ENCODE measurements at regions not wholly inside any gene's neighbourhood (a gene's known extent, or its start where the extent isn't known, plus 50 kb on each side); places are given as distances from the start of the nearest gene placed in this dataset.

DNA sequence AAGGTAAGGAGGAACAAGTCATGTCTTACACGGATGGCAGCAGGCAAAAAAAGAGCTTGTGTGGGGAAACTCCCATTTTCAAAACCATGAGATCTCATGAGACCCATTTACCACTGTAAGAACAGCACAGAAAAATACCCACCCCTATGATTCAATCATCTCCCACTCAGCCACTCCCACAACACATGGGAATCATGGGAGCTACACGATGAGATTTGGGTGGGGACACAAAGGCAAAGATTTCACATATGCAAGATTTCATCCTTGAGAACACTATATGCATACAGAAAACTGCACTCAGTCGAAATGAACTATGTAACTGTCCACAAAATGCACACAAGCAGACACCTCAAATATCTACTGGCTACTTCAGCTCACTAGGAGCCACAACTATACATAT, 480.6 kb upstream of the BTBD3 start:
- DNase-seq: no peak

DNA sequence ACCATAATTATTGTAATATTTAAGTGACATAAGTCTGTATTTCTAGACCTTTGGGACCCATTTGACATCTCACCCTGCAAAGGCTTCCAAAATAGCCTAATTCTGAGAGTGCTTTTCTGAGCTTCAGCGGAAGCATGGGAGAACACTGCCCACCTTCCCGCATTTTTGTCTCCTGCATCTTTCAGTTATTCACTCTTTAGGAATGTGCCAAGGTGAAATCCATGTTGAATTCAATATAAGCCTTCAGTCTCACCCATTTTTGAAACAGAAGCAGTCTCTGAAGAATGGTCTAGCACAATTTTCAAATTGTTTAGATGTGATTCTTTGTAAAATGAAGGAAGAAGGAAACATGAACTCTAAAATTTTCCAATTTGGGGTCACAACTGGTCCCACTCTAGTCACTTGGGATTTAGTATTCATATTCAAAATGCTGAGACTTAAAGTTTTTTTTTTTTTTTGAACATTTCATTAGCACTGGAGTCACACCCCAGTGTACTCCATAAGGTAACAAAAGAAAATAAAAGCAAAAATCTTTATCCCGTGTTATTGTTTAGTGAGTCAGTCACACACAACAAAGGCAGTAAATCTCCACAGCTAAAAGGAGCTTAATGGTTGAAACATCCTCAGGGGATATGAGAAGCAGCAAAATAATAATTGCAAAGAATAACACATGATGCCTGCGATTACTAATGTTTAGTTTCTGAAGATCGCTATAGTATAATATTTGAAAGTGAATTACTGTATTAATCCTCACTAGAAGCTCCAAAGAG, 479.9 kb upstream of the BTBD3 start:
- DNase-seq: no peak

DNA sequence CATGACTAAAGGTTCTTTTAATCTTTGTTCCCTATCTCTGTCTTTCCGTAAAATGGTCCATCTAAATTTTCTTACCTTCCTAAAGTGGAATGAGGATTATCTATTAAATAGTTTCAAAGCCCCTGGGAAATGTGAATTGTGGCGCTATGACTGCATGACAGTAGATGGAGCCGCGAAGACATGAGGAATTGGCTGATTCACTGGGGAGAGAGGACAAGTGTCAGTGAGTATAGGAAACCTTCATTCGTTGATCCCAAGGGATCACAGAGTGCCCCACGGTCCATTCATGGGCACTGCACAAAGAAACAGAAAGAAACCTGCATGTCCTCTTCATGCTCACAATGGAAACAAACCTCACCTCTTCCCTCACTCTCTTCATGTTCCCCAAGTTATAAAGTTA, 479.3 kb upstream of the BTBD3 start:
- no peak for DNase-seq

DNA sequence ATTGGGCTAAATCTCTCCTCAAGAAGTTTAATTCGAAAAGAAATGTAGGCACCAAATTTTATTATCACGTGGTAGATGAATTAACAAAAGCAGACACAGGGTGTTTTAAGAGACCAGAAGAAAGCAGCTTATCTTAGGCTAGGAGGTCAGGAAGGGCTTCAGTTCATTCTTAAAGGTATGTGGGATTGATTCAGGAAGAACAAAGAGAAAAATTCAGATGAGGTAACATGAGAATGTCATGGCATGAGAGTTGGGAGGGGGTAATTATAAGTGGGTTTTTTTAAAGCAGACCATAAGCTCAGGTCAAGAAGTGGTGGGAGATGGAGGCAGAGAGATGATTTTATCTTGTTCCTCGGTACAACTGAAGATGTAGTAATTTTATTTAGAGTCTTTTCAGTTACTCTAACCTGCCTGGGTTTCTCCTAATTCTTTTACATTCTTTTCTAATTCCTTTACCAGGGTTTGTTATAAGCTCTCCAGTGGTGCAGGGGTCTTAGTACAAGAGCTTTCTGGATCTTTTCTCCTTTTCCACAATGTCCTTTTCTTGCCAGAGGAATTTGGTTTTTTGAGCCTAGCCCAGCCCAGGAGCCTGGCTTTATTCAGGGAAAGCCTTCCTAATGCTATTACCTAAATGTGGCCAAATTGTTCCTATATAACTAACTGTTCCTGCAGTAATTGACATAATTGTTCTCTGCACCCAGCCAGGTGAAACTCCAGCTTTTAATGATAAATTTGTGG, 474.1 kb upstream of the BTBD3 start:
- no peak for DNase-seq

DNA sequence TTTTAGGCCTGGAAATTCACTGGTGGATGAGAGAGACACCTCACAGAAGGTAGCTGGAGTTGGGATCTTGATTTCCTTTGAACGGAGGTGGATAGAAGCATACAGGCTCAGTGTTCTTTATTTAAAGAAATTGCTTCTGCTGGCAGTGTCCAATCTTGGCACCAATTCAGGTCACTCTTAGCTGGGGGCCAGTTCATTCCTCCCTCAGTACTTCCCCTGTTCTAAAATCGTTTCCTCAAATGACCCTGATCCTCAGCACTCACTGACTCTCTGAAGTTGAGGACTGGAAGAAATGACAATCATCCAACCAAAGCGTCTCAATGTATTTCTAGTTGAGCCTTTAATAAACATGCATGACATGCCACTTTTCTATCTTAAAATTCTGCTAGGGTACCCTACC, 472.5 kb upstream of the BTBD3 start:
- DNase-seq: no peak

DNA sequence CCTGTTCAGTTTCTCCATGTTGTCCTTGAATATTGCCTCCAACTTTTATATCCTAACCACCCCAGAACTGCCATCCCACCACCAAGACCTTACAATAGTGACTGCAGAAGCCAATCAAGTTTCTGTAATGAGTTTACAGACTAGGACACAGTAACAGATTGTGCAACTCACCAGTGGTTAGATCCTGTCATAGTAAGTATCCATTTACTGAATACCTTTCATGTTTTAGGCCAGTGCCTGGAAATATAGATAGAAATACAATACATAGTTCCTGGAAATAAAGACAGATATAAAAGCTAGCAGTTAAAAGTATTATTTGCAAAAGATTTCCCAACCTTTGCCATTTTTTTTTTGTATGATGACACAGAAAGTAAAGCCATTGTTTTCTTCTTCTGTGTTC, 471.8 kb upstream of the BTBD3 start:
- DNase-seq: no peak

DNA sequence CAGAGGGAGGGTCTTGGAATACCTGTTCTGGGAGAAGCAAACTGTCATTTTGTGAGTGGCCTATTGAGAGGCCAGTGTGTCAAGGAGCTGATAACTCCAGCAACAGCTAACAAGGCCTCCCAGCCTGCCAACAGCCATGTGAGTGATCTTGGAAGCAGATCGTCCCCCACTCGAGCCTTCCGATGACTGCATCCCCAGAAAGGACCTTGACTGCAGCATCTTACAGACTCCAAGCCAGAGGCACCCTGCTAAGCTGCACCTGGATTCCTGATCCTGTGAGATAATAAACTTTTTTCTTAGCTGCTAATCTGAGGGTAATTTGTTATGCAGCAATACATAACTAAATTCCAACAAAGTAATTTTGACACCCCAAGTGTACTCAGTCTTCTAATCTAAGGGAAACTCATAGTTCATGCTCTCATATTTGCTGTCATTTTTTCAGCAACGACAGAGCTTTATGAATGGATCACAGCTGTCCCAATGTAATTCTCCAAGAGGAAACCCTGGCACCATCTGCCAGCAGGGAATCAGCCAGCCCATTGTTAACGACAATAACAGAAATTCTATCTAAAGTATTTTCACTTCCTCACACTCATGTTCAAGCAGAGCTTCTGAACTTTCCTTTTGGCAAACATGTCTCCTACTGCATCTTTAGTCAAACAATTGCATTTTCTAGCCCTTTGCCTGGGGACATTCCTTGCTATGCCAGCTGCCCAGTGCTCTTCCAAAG, 470.2 kb upstream of the BTBD3 start:
- peak; percentile 51 for DNase-seq

DNA sequence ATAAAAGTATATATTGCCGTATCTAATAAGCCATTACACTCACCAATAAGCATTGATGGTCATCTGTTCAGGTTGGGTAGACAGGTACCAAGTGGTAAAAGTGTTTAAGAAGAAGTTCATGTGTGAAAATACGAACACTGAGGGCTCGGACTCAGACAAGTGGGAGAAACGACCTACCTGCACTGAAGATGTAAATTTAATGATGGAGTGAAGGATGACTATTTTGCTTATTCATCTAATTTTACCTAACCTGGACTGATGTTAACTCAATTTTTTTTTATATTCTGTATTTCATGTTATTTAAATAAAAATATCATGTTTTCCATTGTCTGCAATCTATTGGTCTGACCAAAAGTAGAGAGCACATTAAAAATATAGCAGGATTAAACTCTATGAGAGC, 469.1 kb upstream of the BTBD3 start:
- DNase-seq: no peak

DNA sequence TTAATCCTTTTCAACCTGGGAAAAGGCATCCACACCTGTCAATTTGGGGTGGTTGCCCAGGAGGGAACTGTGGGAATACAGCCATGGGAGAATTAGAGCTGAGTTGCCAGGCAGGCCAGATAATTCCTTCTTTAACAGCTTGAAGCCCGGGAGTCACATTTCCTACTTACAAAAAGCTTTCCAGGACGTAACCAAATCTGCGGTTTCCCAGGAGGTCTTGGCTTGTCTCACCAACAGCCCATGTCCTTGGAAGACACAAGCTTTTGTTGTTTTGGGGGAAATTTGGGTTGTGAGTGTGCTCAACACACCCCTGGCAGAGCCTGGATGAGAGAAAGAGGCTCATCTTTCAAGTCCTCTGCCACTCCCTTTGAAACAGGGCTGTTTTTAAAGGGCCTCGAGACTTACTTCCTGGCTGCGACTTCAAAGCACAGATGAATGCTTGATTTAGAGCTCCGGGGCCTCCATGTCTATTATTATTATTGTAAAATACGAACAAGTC, 465.9 kb upstream of the BTBD3 start:
- DNase-seq: peak; percentile 49

DNA sequence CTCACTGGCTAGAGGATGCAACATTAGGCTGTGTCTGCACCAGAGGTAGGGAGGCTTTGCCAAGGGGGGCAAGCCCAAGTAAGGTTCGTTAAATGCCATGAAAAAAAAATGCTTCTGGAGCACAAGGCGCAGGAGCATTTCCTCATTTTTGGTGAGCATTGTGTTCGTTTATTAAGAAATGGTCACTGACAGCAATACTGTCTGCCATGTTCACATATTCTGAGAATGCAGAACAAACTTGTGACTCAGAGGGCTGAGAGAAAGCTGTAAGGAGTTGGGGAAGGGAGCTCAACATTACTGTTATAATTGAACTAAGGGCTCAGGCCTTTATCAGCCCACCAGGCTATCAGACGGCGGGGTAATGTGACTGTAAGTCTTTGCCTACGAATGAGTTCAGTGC, 465.4 kb upstream of the BTBD3 start:
- DNase-seq: no peak

DNA sequence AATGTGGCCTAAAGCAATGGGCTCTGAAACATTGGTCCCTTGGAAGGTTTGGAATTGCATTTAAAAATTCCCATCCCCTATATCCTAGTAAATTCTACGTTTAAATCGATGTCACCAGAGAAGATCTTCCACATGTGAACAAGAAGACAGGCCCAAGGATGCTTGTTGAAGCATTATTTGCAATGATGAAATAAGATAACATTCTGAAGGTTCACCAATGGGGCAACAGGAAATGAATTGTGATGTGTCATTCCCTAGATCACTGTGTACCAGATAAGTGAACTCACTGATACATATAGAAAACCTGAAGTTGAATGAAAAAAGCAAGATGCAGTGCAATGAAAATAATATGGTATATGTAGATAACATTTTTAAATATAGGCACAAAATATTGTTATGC, 464.3 kb upstream of the BTBD3 start:
- no peak for DNase-seq

DNA sequence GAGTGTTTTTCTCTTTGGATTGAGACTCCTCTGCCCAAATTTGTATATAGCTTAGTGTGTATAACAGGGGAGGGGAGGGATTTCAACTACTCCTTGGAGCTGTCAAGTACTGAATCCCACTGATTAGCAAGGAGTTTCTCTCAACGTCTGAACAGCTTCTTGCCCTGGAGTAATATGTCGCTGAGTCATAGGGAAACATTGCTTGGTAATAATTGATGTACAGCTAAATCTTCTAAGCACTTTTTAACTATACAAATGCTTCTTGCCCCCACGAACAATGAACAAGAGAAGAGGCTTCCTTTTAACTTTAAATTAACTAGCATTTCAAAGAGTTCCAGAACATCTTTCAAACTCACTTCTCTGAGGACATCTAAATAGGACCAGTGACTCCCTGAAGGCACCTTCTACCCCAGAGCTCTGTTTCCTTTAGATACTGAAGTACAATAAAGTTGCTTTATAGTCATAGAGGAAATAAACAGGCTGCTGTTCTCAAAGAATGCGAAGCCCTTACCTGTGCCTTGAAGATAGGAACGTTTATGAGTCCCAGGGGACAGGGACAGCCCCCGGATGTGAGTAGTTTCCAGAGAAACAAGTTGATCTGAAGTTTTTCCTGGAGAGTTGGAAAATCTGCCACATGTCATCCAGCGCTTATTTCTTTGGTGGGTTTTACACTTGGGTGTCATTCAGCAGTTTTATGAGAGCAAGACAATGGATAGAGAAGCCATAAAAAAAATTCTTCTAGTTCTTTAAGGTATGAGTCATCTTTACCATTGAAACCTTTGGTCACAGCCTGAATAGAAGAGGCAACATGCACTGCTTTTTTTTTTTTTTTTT, 462.5 kb upstream of the BTBD3 start:
- no peak for DNase-seq

DNA sequence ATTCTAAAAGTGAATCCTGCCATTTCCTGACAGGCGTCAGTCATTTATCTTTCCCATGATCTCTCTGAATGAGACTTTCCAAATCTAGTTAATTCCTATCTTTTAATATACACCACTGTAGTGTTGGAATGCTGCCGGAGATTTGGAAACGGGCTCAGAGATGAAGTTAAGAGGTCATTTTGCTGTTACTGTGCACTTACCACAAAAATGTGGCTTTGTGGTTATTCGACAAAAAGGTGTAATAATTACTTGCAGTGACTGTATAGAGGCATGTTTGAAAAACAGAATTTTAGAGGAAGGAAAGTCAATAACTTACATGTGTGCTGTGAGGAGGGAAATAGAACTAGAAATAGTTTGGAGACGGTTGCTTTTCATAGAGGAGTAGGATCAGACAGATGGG, 460.2 kb upstream of the BTBD3 start:
- no peak for DNase-seq

DNA sequence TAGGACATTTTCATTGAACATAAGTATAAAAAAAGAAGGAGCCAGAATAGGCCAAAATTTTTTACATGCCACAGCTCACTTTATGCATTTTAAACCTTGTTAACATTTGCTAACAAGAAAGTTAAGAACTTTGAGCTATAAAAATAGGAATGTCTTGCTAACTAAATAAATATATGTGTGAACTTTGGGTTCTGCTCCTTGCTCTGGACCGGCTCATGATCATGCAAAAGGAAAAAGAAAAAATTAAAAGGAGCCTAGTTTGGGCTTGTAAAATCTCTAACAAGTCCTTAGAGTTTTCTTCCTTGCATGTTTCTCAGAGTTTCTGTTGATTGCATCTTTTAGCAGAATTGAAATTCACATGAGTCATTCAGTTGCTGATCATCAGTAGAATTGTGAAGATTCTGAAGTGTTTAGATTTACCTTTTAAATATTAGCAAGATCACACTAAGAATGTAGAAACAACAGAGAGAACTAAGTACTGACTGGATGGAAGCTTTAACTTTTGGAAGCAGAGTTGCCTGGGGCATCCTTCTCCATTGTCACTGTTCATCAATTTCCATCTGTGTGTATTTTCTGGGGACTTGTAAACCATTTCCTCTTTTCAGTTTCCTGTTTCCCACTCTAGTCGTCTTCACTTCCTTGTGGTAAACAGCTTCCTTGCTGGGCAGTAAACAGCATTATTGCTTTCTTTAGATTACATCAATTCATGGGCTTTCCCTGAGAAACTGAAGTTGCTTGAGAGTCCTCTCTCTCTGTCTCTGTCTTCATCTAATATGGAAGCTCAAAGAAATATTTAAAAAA, 458.4 kb upstream of the BTBD3 start:
- no peak for DNase-seq

DNA sequence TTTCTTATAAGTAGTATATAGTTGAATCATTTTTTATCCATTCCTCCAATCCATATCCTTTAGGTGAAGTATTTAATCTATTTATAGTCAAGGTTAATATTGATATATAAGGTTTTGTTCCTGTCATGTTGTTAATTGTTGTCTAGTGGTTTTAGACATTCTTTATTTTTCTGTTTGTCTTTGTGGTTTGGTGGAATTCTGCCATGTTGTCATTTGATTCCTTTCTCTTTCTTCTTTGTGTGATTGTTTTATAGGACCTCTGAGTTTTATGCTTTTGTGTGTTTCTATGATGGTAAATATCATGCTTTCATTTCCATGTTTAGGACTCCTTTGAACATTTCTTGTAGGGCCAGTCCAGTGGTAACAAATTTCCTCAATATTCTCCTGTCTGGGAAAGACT, 450.3 kb upstream of the BTBD3 start:
- DNase-seq: no peak

DNA sequence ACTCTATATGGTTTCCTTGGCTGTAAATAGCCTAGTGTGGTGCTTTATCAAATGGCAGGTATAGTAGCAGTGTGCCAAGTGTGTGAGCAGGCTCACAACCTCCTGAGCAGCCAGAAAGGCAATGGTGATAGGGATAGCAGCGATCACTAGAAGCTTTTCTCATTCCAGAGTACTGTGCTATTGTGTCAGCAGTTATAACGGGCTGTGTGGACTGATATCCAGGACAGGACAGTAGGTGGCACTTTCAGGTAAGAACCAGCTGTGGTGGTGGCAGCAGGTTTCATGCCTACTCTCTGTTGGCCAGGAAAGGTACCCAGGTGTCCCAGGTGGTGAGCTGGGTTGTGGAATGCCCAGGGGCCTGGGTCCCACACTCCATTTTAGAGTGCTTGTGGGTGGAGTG, 448.8 kb upstream of the BTBD3 start:
- DNase-seq: no peak

DNA sequence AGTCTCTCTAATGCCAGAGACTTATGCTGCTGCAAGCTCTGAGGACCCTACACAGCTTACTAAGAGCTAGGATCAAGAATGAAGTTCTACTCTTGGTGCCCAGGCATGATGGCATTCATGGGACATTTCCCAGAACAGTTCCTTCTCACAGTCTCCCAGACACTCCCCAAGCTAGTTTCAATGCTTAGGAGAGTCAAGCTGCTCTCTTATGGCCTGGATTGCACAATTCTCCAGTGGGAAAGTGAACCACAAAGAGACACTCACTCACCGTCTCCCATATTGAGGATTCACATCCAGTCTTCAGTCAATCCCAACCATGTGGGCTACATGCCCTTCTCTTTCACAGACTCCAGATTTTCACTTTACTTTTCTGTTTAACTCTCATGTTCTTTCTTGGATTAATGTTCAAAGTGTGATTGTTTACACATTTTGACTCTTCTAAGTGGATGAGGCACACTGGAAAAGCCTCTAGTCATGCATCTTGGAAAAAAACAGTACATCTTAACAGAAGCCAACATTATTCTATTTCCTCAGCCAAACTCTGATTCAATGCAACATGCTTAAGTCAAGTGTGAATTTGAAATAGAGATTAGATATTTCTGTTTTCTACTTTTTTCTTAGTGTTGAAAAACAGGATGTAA, 447.8 kb upstream of the BTBD3 start:
- no peak for DNase-seq

DNA sequence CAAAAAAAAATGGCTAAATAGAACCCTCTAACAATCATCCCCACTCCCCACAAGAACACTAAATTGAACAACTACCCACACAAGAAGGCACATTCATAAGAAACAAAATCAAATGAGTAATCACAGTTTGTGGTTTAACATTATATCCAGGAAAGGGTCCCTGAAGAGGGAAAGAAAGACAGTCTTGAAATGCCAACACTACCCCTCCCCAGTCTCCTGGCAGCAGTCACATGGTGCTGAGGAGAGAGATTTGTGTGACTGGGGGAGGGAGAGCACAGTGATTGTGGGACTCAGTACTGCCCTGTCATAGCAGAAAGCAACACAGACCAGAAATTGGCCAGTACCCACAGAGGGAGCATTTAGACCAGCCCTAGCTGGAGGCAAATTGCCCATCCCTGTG, 443.7 kb upstream of the BTBD3 start:
- no peak for DNase-seq

DNA sequence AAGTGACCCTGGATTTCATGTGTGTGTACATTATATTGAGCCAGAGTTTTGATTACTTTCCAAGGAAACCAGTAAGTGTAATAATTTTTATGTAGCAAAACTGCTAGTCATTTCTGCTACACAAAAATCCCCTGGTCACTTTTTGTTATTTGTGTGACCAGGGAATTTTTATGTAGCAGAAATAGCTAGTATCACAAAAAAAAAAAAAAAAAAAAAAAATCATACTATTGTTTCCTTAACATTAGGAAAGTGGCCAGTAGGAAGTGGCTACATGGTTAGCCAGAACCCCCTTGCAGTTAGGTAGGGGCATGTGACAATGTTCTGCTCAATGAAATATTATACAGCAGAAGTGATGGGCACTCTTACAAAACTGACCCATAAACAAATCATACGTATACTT, 434.0 kb upstream of the BTBD3 start:
- no peak for DNase-seq

DNA sequence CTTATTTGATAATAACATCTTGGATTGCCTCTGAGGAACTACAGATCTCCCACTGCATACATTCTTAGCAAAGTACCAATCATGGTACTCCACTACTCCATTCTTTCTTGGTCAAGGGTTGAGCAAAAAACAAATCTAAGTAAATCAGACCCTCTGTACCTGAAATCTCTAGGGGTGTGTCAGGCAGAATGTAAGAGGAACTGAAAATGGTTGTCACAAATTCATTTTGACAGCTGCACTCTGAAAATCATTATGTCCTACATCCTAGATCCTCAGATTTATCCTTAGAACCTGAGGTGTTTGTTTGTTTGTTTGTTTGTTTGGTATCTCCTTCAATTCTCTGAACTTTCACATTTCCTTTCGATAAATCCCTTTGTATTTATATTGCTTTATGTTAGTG, 433.2 kb upstream of the BTBD3 start:
- DNase-seq: no peak

DNA sequence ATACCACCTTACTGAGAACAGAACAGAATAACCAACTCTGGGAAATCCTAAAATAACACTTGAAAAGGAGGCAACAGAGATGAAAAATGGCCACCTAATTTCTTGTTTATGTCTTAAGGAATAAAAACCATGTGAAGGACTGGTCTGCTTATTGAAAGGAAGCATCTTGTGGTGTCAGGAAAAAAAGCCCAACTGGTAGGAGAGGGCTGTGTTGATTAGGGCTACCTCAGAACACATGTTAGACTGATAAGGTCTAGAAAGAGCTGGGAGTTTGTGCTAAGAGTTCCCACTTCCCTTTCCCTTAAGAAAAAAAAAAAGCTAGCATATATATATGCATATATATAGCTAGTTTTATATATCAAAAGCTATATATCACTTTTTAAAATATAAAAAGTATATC, 425.3 kb upstream of the BTBD3 start:
- DNase-seq: no peak

DNA sequence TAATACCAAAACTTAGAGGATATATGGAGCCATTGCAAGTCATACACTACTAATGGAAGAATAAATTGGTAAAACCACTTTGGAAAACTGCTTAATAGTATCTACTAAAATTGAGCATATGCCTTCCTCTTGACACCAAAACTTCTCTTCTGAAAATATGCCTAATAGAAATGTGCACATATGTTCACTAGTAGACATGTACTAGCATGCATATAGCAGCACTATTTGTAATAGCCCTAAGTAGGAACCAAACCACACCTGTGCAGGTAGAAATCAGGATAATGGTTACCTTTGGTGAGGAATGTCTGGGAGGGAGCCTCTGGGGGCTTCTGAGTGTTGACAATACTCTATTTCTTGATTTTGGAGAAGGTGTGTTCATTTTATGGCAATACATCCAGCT, 424.8 kb upstream of the BTBD3 start:
- no peak for DNase-seq
